ENCODE measurements at regions not wholly inside any gene's neighbourhood (a gene's known extent, or its start where the extent isn't known, plus 50 kb on each side); places are given as distances from the start of the nearest gene placed in this dataset.

- no peaks in the 10 kb centered on the region for H3K36me3 ChIP-seq
- TF ChIP-seq POLR2A (IDR thresholded peaks at IDR 0.05): no peak
- TF ChIP-seq CTCF (IDR thresholded peaks at IDR 0.05): no peak
Observed at GRCh38 chr16:49093939-49094338, 187.7 kb downstream of the CBLN1 start.

GRCh38 chr16:49092704-49093103, 188.9 kb downstream of the CBLN1 start:
- TF ChIP-seq CTCF (IDR thresholded peaks at IDR 0.05): no peak
- TF ChIP-seq POLR2A (IDR thresholded peaks at IDR 0.05): no peak
- intact Hi-C loops (cut with DNase I): no loop called here
- Histone ChIP-seq H3K4me1 (no peaks in the 10 kb centered on the region), H3K36me3 (no peaks in the 10 kb centered on the region), H3K27me3 (no peaks in the 10 kb centered on the region), H3K9me3 (no peaks in the 10 kb centered on the region), H3K27ac (no peak overlapping the region), H3K4me3 (no peak overlapping the region)
- DNase-seq: no peak
- 48 to 57% methylated on average over 2 of the region's 2 CpGs for WGBS, 2 donors

More at GRCh38 chr16:49093939-49094338, 187.7 kb downstream of the CBLN1 start:
- no peak overlapping the region for H3K27ac ChIP-seq
- H3K9me3 ChIP-seq: no peaks in the 10 kb centered on the region
- no peak for DNase-seq
- H3K27me3 ChIP-seq: no peaks in the 10 kb centered on the region
- no peak overlapping the region for H3K4me3 ChIP-seq
- intact Hi-C loops (cut with DNase I): no loop called here
- H3K4me1 ChIP-seq: no peaks in the 10 kb centered on the region
- WGBS, 2 donors: 39 to 69% methylated on average over 2 of the region's 2 CpGs

GRCh38 chr16:49089533-49089932, 192.1 kb downstream of the CBLN1 start:
- no peak for DNase-seq
- intact Hi-C loops (cut with DNase I): no loop called here
- Histone ChIP-seq H3K36me3 (no peaks in the 10 kb centered on the region), H3K4me3 (no peak overlapping the region), H3K27ac (no peak overlapping the region), H3K27me3 (no peaks in the 10 kb centered on the region), H3K4me1 (no peaks in the 10 kb centered on the region), H3K9me3 (peaks cover 0 to 7% (median 0%) of the 10 kb centered on the region in 3 donors)
- TF ChIP-seq POLR2A (IDR thresholded peaks at IDR 0.05): no peak
- TF ChIP-seq CTCF (IDR thresholded peaks at IDR 0.05): no peak
- 73 to 78% methylated on average over 2 of the region's 2 CpGs for WGBS, 2 donors

GRCh38 chr16:49089039-49089438, 192.6 kb downstream of the CBLN1 start:
- no peak for DNase-seq
- Histone ChIP-seq H3K27ac (no peak overlapping the region), H3K36me3 (no peaks in the 10 kb centered on the region), H3K27me3 (no peaks in the 10 kb centered on the region), H3K4me1 (no peaks in the 10 kb centered on the region), H3K4me3 (no peak overlapping the region), H3K9me3 (peaks cover 0 to 9% (median 0%) of the 10 kb centered on the region in 3 donors)
- TF ChIP-seq POLR2A (IDR thresholded peaks at IDR 0.05): no peak
- TF ChIP-seq CTCF (IDR thresholded peaks at IDR 0.05): no peak
- intact Hi-C loops (cut with DNase I): no loop called here
- 60 to 66% methylated on average over 4 of the region's 4 CpGs for WGBS, 2 donors

- peaks cover 0 to 9% (median 0%) of the 10 kb centered on the region in 3 donors for H3K9me3 ChIP-seq
- no peak for DNase-seq
- no peaks in the 10 kb centered on the region for H3K36me3 ChIP-seq
- H3K27me3 ChIP-seq: no peaks in the 10 kb centered on the region
- intact Hi-C loops (cut with DNase I): no loop called here
- H3K27ac ChIP-seq: no peak overlapping the region
- TF ChIP-seq POLR2A (IDR thresholded peaks at IDR 0.05) (no peak), CTCF (IDR thresholded peaks at IDR 0.05) (no peak)
- WGBS, 2 donors: 48 to 73% methylated on average over 2 of the region's 2 CpGs
- no peak overlapping the region for H3K4me3 ChIP-seq
- no peaks in the 10 kb centered on the region for H3K4me1 ChIP-seq
Observed at GRCh38 chr16:49085686-49086085, 196.0 kb downstream of the CBLN1 start.

All from esophagus squamous epithelium (tissue), 5 donors.